Bronchial epithelial cell (primary cell): ENCODE measurements at regions not wholly inside any gene's neighbourhood (a gene's known extent, or its start where the extent isn't known, plus 50 kb on each side); places are given as distances from the start of the nearest gene placed in this dataset.

Source experiments
- DNase-seq: peaks from one replicate; pipeline ENCODE4 v3.0.0-alpha.2; 2010; ENCODE audit warnings: low read depth
- FAIRE-seq: peaks from 2 replicates; lab custom pipeline; 2011; peaks lifted over from hg19 to GRCh38; lab: Jason Lieb, UNC
- H3K27me3 ChIP-seq: 2 replicates; pipeline ENCODE4 v1.5.1; 2011; ENCODE audit warnings: low read length; ENCODE audit not compliant: control insufficient read depth, insufficient read depth
- H3K36me3 ChIP-seq: 2 replicates; pipeline ENCODE4 v1.5.1; 2011; ENCODE audit warnings: low read length; ENCODE audit not compliant: control insufficient read depth, insufficient read depth
- H3K4me3 ChIP-seq: 2 replicates; pipeline ENCODE4 v1.5.1; 2011; ENCODE audit warnings: mild to moderate bottlenecking, low read depth, low read length, control low read depth
- CTCF ChIP-seq: IDR thresholded peaks from 2 replicates; pipeline ENCODE4 v1.5.1; 2011; ENCODE audit warnings: mild to moderate bottlenecking, moderate library complexity, low read length, control low read depth, inconsistent platforms; ENCODE audit not compliant: insufficient read depth, severe bottlenecking

- no peaks in the 10 kb centered on the region for H3K36me3 ChIP-seq
- no peak for FAIRE-seq
- TF ChIP-seq CTCF, result no peak
Measured at GRCh38 chr5:36443941-36444340, 142.2 kb upstream of the RANBP3L start.

GRCh38 chr5:36444582-36445418 is 143.1 kb upstream of the RANBP3L start:
- FAIRE-seq (no peak), DNase-seq (peak; percentile 77)
- TF ChIP-seq CTCF, result no peak
- Histone ChIP-seq H3K36me3 (no peaks in the 10 kb centered on the region), H3K27me3 (no peaks in the 10 kb centered on the region), H3K4me3 (no peak overlapping the region)

More at GRCh38 chr5:36443941-36444340, 142.2 kb upstream of the RANBP3L start:
- Histone ChIP-seq H3K27me3 (no peaks in the 10 kb centered on the region), H3K4me3 (no peak overlapping the region)
- DNase-seq, result no peak

GRCh38 chr5:36447776-36448175 is 146.1 kb upstream of the RANBP3L start:
- DNase-seq (peak; percentile 79), FAIRE-seq (no peak)
- TF ChIP-seq CTCF, result no peak
- Histone ChIP-seq H3K36me3 (no peaks in the 10 kb centered on the region), H3K4me3 (no peak overlapping the region), H3K27me3 (no peaks in the 10 kb centered on the region)

GRCh38 chr5:36450229-36451014 is 148.7 kb upstream of the RANBP3L start:
- H3K36me3 ChIP-seq, result no peaks in the 10 kb centered on the region
- H3K27me3 ChIP-seq, result no peaks in the 10 kb centered on the region
- H3K4me3 ChIP-seq, result no peak overlapping the region
- FAIRE-seq (no peak), DNase-seq (peak; percentile 90)
- no peak for TF ChIP-seq CTCF

DNA sequence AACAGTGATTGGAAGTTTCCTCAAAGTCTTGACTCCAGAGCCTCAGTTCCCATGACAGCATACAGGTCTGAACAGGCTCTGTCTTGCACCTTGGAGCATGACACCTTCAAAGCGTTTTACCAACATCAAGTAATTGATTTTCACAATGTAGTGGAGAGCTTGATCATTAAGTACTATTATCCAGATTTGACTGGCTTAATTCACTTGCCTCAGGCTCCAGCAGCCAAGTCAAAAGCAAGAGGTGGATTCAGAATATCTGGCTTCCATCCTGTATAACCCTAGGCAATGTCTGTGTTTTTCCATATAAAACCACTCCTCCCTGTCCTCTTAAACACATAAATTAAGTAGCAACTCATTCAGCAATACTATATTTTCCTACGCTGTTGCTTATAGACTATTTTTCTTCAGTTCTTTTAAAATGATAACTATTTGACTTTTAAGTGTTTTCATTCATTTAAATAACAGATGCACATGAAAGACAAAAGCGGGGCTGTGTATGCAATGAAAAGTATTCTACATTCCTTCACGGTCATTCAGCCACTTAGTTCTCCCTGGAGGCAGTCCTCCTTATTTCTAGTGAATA is 150.8 kb upstream of the RANBP3L start:
- H3K4me3 ChIP-seq, result no peak overlapping the region
- DNase-seq (peak; percentile 98), FAIRE-seq (peak; percentile 18)
- no peak for TF ChIP-seq CTCF
- H3K36me3 ChIP-seq, result no peaks in the 10 kb centered on the region
- no peaks in the 10 kb centered on the region for H3K27me3 ChIP-seq
